B cell (primary cell): ENCODE measurements at regions not wholly inside any gene's neighbourhood (a gene's known extent, or its start where the extent isn't known, plus 50 kb on each side); places are given as distances from the start of the nearest gene placed in this dataset.

Experiments
- ATAC-seq: fragments of 200-7000 bp; cut with Tn5 transposase; one replicate; pipeline ENCODE4 v1.10.0; 2021; ENCODE audit warnings: low read depth, mild to moderate bottlenecking, moderate number of reproducible peaks, moderate library complexity
- CTCF ChIA-PET: fragments of 350-600 bp; sonication (Branson Sonifier 250); formaldehyde crosslinking; loops from one replicate; lab custom pipeline; 2021; ENCODE audit warnings: antibody characterized with exemption, inconsistent platforms; lab: Charles Lee
- POLR2A ChIA-PET: fragments of 350-600 bp; sonication (Branson Sonifier 250); formaldehyde crosslinking; loops from one replicate; lab custom pipeline; 2021; ENCODE audit warnings: antibody characterized with exemption; lab: Charles Lee
- DNase-seq: peaks from one replicate; pipeline ENCODE4 v3.0.0; 2013
- H2AFZ ChIP-seq: 2 replicates; pipeline ENCODE4 v1.6.1; 2012; ENCODE audit warnings: mild to moderate bottlenecking, low read depth, low read length; ENCODE audit not compliant: insufficient read depth, poor library complexity, severe bottlenecking
- H3K27ac ChIP-seq, 2 donors: 1 replicate in 1 of 2; 2 replicates in 1 of 2; pipeline ENCODE4 v1.5.1; 2012 to 2013; ENCODE audit warnings: low read length in 2 of 2, mild to moderate bottlenecking in 2 of 2, moderate library complexity in 1 of 2
- H3K27me3 ChIP-seq, 4 experiments: fragments of 200-600 bp in 1 of 4; sonication (generic) in 1 of 4; replicated peaks in 1 of 4; 1 replicate in 2 of 4; 2 replicates in 2 of 4; pipeline versions ENCODE4 v1.6.1 to v1.7.0; 2013 to 2016; ENCODE audit warnings: low read length in 3 of 4, mild to moderate bottlenecking in 2 of 4, mixed read lengths in 1 of 4, moderate library complexity in 1 of 4; ENCODE audit not compliant: insufficient read depth in 4 of 4, control insufficient read depth in 3 of 4; ENCODE audit errors: control extremely low read depth in 1 of 4
- H3K36me3 ChIP-seq, 2 experiments: replicated peaks in 1 of 2; 1 replicate in 1 of 2; 2 replicates in 1 of 2; pipeline versions ENCODE4 v1.6.1 to v1.7.1; 2013; ENCODE audit warnings: low read length in 1 of 2; ENCODE audit not compliant: insufficient read depth in 2 of 2, control insufficient read depth in 1 of 2; ENCODE audit errors: control extremely low read depth in 1 of 2, extremely low read depth in 1 of 2
- H3K4me1 ChIP-seq, 2 donors: fragments of 200-600 bp in 1 of 2; sonication (generic) in 1 of 2; 1 replicate in 1 of 2; 2 replicates in 1 of 2; pipeline versions ENCODE4 v1.5.1 to v1.6.1; 2013 to 2017; ENCODE audit warnings: low read length in 2 of 2; ENCODE audit not compliant: control insufficient read depth in 2 of 2, insufficient read depth in 2 of 2
- H3K4me2 ChIP-seq: replicated peaks from 2 replicates; pipeline ENCODE3; 2012; ENCODE audit warnings: mild to moderate bottlenecking, low read depth, low read length; ENCODE audit not compliant: poor library complexity, severe bottlenecking
- H3K4me3 ChIP-seq, 5 experiments: fragments of 200-600 bp in 1 of 5; sonication (generic) in 1 of 5; 1 replicate in 3 of 5; 2 replicates in 2 of 5; pipeline versions ENCODE4 v1.5.1 to v1.7.0; 2011 to 2016; ENCODE audit warnings: low read length in 4 of 5, mild to moderate bottlenecking in 4 of 5, low read depth in 2 of 5, control low read depth in 1 of 5, moderate library complexity in 1 of 5; ENCODE audit not compliant: insufficient read depth in 1 of 5; ENCODE audit errors: control extremely low read depth in 1 of 5, extremely low read depth in 1 of 5
- H3K79me2 ChIP-seq: fragments of 200-600 bp; sonication (generic); one replicate; pipeline ENCODE4 v1.6.0; 2016; ENCODE audit warnings: low read length; ENCODE audit not compliant: control insufficient read depth, insufficient read depth
- H3K9ac ChIP-seq: fragments of 200-600 bp; sonication (generic); 2 replicates; pipeline ENCODE4 v1.6.1; 2017; ENCODE audit warnings: mild to moderate bottlenecking, low read length, moderate library complexity
- H3K9me3 ChIP-seq, 3 donors: one replicate each; pipeline versions ENCODE4 v1.6.1 to v1.7.1; 2013; ENCODE audit warnings: low read length in 2 of 3; ENCODE audit not compliant: control insufficient read depth in 2 of 3, insufficient read depth in 1 of 3; ENCODE audit errors: control extremely low read depth in 1 of 3
- H4K20me1 ChIP-seq: 2 replicates; pipeline ENCODE4 v1.6.0; 2012; ENCODE audit warnings: mild to moderate bottlenecking, low read length; ENCODE audit not compliant: insufficient read depth, control insufficient read depth, poor library complexity, severe bottlenecking
- H3K27ac Mint-ChIP-seq: one replicate; pipeline ENCODE4 v1.8.0; 2021; ENCODE audit warnings: mixed read lengths
- H3K27me3 Mint-ChIP-seq: one replicate; pipeline ENCODE4 v1.8.0; 2021; ENCODE audit warnings: mixed read lengths
- H3K4me1 Mint-ChIP-seq: one replicate; pipeline ENCODE4 v1.8.0; 2021; ENCODE audit warnings: mixed read lengths
- H3K4me3 Mint-ChIP-seq: one replicate; pipeline ENCODE4 v1.8.0; 2021; ENCODE audit warnings: mixed read lengths
- H3K9me3 Mint-ChIP-seq: one replicate; pipeline ENCODE4 v1.8.0; 2022; ENCODE audit warnings: mixed read lengths; ENCODE audit not compliant: insufficient read depth
- CTCF ChIP-seq: fragments of 200-600 bp; IDR thresholded peaks from one replicate; pipeline ENCODE4 v1.8.0; 2022; ENCODE audit warnings: antibody characterized with exemption, mild to moderate bottlenecking
- EZH2 ChIP-seq: IDR thresholded peaks from 2 replicates; pipeline ENCODE4 v1.6.1; 2012; ENCODE audit warnings: borderline replicate concordance, low read depth, mild to moderate bottlenecking, moderate library complexity, low read length; ENCODE audit not compliant: insufficient read depth, poor library complexity, severe bottlenecking
- whole genome bisulfite sequencing: methylation state at CpG from one replicate; pipeline ENCODE4 v1.1.5; 2013; ENCODE audit warnings: missing lambda C conversion rate; ENCODE audit not compliant: insufficient coverage; 5-methylcytosine and 5-hydroxymethylcytosine counted together
- intact Hi-C: fragments of 100-400 bp; cut with micrococcal nuclease; formaldehyde crosslinking; loops from one replicate; pipeline ENCODE4 v1.10.0; 2022

GRCh38 chr6:62528894-62529526 is 243.0 kb upstream of the KHDRBS2 start:
- intact Hi-C loops, result no loop called here
- no peak overlapping the region for H3K27ac ChIP-seq
- TF ChIP-seq CTCF (no peak), EZH2 (no peak)
- no peak overlapping the region for H2AFZ ChIP-seq
- H3K4me1 ChIP-seq, result peaks cover 4 to 9% of the 10 kb centered on the region in 2 donors
- H4K20me1 ChIP-seq, result no peaks in the 10 kb centered on the region
- DNase-seq (no peak), ATAC-seq (no peak)
- no peak overlapping the region for H3K9ac ChIP-seq
- H3K27me3 Mint-ChIP-seq, result no peaks in the 10 kb centered on the region
- H3K9me3 Mint-ChIP-seq, result no peaks in the 10 kb centered on the region
- H3K4me1 Mint-ChIP-seq, result peaks cover 13% of the 10 kb centered on the region
- H3K27ac Mint-ChIP-seq, result no peak overlapping the region
- no peak overlapping the region for H3K4me3 Mint-ChIP-seq
- H3K9me3 ChIP-seq, result no peaks in the 10 kb centered on the region
- H3K4me2 ChIP-seq, result peak overlapping the region; percentile 12
- H3K79me2 ChIP-seq, result no peaks in the 10 kb centered on the region
- H3K27me3 ChIP-seq, result no peaks in the 10 kb centered on the region
- WGBS, result 33% methylated on average over 2 of the region's 3 CpGs
- POLR2A ChIA-PET, result no interaction called here
- no peak overlapping the region for H3K4me3 ChIP-seq
- CTCF ChIA-PET, result interaction anchor here (1.7 kb wide), 1 partner anchor 19 kb away, joined by 4 read pairs; no protein-coding TSS in a partner anchor
- H3K36me3 ChIP-seq, result no peaks in the 10 kb centered on the region

DNA sequence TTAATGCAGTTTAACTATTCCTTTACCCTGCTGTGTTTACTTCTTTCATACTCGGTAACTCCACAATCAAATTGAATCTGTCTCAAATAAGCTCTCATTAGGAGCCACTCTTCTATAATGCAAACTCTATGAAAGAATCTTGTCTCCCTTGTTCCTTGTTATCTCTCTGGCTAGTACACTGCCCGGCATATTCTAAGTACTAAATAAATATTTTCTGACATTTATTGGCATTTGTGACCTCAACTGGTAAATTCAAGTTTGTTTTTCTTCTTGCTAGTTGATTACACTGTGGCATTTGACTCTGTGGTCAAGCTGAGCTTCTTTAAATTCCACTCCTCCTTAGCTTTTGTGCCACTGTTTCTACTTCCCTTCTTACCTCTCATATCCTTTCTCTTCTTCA is 237.6 kb upstream of the KHDRBS2 start:
- Mint-ChIP-seq H3K4me1 (peaks cover 4% of the 10 kb centered on the region), H3K27ac (no peak overlapping the region), H3K9me3 (no peaks in the 10 kb centered on the region), H3K4me3 (no peak overlapping the region), H3K27me3 (no peaks in the 10 kb centered on the region)
- no peak for ATAC-seq
- no peaks in the 10 kb centered on the region for H3K27me3 ChIP-seq
- no peaks in the 10 kb centered on the region for H3K9me3 ChIP-seq
- TF ChIP-seq CTCF (no peak), EZH2 (no peak)
- no peak overlapping the region for H3K4me3 ChIP-seq
- H4K20me1 ChIP-seq, result no peaks in the 10 kb centered on the region
- H3K4me2 ChIP-seq, result no peak overlapping the region
- ChIA-PET POLR2A (no interaction called here), CTCF (no interaction called here)
- WGBS, result no CpG with 5 or more reads among the region's 2 CpGs
- intact Hi-C loops, result no loop called here
- no peak overlapping the region for H3K27ac ChIP-seq
- H3K36me3 ChIP-seq, result no peaks in the 10 kb centered on the region
- DNase-seq, result no peak
- H3K79me2 ChIP-seq, result no peaks in the 10 kb centered on the region
- no peak overlapping the region for H3K9ac ChIP-seq
- H3K4me1 ChIP-seq, result peaks cover 0 to 2% of the 10 kb centered on the region in 2 donors
- H2AFZ ChIP-seq, result no peak overlapping the region
